Kidney tubule cell (primary cell): ENCODE measurements at regions not wholly inside any gene's neighbourhood (a gene's known extent, or its start where the extent isn't known, plus 50 kb on each side); places are given as distances from the start of the nearest gene placed in this dataset.

Experiments used
- DNase-seq: peaks from one replicate; pipeline ENCODE4 v3.0.0-alpha.2; 2018; ENCODE audit warnings: low spot score

- DNase-seq = no peak
Observed at GRCh38 chr20:24777746-24778145, 171.3 kb upstream of the CST7 start.

DNA sequence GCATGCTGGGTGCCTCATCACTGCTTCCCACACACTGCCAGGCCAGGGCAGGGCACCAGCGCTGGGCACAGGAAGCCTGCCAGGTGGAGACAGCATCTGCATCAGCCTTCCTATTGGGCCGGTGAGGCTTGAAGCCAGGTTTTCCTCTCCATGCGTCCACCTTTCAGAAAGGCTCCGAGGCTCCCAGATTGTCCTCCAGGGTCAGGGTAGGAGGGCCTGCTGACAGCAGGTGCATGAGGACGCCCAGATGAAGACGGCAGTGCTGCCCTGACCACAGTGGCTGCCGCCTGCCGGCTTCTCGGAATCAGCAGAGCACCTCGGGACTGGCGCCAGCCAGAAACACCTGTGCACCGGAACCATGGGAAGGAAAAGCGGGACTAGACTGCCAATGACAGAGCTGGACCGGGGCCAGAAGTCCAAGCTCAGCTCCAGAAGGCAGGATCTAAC, 170.5 kb upstream of the CST7 start:
- no peak for DNase-seq

GRCh38 chr20:24779131-24779530, 169.9 kb upstream of the CST7 start:
- DNase-seq = no peak

DNA sequence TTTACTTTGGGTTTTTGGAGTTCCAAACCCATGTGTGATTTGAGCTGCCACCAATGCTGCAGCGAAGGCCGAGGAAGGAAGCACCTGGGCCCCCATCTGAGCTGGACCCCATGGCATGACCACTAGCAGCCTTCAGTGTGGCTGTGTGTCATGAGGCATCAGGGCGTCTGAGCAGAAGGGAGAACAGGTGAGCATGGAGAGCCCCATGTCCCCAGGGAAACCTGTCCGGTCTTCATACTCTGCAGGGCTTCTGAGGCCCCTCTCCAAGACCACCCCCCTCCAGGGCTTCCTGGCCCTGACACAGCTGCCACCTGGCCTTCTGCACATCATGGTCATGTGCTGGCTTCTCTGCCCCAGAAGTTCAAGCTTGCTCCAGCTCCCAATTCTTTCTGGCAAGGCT, 169.1 kb upstream of the CST7 start:
- no peak for DNase-seq

- DNase-seq = no peak
Observed at GRCh38 chr20:24780674-24781417, 168.2 kb upstream of the CST7 start.

DNA sequence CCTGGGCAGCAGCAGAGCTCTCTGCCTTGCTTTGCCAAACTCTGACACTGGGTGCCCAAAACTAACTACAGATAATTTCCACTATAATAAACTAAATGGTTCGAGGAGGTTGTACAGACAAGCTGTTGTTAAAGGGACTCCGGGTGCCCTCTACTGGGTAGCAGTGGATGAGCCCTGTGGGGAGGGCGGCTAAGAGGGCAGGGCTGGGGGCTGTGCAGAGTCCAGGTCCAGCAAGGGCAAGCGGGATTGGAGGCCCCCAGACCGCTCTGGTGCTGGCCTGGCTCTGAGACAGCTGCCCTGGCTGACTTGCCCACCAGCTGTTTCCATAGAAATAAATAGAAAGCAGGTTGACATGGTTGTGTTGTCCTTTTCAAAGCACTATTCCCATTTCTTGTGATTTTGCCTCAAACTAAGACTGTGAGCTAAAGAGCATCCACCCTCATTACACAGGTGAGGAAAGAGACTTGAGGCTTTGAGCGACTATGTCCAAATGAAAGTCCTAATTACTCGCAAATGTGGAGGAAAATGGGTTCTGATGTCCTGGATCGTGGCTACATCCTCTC, 167.6 kb upstream of the CST7 start:
- peak; percentile 46 for DNase-seq

- no peak for DNase-seq
Observed at GRCh38 chr20:24782301-24782700, 166.8 kb upstream of the CST7 start.

GRCh38 chr20:24782801-24783630, 166.1 kb upstream of the CST7 start:
- no peak for DNase-seq

- DNase-seq = no peak
Observed at GRCh38 chr20:24783631-24784492, 165.2 kb upstream of the CST7 start.

- no peak for DNase-seq
Observed at GRCh38 chr20:24784607-24785006, 164.5 kb upstream of the CST7 start.

GRCh38 chr20:24785141-24786110, 163.6 kb upstream of the CST7 start:
- peak; percentile 75 for DNase-seq

DNA sequence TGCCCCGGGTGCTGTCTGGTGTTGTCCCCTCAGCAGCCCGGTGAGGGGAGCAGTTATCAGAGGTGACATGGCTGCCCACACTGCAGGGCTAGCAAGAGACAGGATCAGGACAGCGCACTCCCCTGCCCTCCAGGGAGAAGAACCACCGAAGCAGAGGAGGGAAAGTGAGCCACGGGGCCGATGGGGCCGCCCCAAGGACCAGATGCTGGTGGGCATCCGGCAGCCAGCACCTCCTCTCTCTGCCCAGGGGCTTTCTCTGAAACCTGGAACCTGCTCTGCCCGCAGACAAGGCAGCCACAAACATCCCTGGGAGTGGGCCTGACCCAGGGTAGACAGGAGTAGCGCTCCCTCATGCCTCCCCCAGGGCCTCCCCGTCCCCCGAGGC, 163.0 kb upstream of the CST7 start:
- no peak for DNase-seq

DNA sequence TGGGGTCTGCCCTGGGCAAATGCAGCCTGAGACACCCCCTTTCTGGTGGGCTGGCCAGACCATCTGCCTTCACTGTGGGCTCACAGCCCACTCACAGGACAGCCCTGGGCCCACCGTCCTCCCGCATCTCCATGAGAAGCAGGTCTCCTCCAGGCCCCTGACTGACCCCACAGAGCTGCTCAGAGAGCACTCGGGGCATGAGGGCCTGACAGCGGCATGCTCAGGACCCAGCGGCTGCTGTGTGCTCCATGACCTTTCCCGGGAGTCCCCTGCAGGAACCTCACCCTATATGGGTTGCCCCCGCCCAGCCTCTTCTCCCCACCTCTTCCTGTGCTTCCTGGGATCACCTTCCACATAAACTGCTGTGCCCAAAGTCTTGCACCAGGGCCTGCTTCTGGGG, 162.4 kb upstream of the CST7 start:
- DNase-seq = no peak

DNA sequence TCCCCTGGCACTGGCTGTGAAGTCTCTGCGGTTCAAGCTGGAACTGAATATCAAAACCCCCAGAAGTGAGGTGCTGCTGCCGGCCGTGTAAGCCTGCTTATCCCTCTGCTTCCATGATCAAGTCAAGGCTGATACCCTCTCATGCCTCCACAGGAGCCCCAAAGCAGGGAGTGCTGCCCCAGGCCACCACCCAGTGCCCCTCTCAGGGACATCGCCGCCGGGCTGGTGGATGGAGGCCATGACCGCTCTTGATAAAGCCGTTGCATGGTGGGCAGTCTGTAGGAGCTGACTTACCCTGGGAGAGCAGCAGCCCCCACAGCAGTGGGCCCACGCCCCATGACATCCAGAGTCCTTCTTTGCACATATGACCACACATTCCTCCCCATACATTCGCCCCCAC, 162.0 kb upstream of the CST7 start:
- no peak for DNase-seq

GRCh38 chr20:24787621-24788020, 161.4 kb upstream of the CST7 start:
- DNase-seq = no peak

DNA sequence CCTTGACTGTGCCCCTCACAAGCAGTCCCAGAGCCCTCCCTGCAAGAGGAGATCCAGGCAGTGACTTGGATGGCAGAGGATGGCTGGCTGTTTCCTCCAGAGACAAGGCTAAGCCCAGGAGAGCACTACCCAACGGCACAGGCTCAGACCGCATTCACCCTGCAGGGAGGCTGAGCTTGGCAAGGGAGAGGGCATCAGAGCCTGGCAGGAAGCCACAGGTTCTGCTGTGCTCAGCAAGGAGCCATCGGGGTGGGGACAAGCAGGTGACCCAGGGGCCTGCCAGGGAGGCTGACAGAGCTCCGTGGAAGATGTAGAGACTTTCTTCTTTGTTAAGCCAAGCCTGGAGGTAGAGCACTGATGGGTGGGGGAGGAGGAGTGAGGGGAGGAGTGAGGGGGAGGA, 159.2 kb upstream of the CST7 start:
- DNase-seq = no peak

- DNase-seq = no peak
Observed at GRCh38 chr20:24790746-24791283, 158.3 kb upstream of the CST7 start.

GRCh38 chr20:24791953-24792352, 157.1 kb upstream of the CST7 start:
- DNase-seq = no peak

DNA sequence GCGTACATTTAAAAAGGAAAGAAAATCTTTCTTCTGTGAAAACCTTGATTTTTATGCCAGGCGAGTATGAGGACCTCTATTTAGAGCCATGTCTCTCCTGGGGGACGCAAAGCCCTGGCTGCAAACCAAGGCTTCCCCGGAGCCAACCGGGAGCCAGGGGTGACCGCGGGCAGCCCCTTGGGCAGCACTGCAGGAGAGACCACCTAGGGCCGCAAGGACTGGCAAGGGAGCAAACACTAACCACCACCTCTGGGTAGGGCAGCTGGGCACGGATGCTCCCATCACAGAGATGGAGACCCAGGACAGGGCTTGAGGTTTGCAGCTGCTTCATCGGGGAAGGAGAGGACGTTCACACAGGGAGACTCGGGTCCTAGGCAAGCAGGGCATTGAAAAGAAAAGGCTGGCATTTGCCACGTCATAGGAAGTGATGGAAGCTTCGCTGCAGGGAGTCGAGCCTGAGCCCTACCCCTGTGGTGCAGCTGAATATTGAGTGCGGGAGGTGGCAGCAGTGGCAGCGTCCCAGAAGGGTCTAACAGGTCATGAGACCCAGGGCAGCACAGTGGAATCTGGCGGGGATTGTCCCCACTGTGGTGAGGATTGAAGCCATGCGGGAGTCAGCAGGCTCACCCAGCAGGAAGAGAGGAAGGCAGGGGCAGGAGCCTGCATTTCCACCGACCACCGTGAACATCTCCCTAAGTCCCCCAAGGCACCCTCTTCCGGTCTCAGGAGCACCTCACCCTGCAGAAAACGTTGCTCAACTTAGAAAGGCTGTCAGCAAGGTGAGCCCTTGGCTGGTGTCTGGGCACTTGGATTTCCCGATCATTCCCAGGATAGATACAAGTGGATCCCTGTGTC, 156.2 kb upstream of the CST7 start:
- no peak for DNase-seq

GRCh38 chr20:24795436-24795835, 153.6 kb upstream of the CST7 start:
- peak; percentile 21 for DNase-seq
